ENCODE measurements at regions not wholly inside any gene's neighbourhood (a gene's known extent, or its start where the extent isn't known, plus 50 kb on each side); places are given as distances from the start of the nearest gene placed in this dataset.

GRCh38 chr6:12221856-12222255 lies 68.3 kb upstream of the EDN1 start:
- no peak for DNase-seq

DNA sequence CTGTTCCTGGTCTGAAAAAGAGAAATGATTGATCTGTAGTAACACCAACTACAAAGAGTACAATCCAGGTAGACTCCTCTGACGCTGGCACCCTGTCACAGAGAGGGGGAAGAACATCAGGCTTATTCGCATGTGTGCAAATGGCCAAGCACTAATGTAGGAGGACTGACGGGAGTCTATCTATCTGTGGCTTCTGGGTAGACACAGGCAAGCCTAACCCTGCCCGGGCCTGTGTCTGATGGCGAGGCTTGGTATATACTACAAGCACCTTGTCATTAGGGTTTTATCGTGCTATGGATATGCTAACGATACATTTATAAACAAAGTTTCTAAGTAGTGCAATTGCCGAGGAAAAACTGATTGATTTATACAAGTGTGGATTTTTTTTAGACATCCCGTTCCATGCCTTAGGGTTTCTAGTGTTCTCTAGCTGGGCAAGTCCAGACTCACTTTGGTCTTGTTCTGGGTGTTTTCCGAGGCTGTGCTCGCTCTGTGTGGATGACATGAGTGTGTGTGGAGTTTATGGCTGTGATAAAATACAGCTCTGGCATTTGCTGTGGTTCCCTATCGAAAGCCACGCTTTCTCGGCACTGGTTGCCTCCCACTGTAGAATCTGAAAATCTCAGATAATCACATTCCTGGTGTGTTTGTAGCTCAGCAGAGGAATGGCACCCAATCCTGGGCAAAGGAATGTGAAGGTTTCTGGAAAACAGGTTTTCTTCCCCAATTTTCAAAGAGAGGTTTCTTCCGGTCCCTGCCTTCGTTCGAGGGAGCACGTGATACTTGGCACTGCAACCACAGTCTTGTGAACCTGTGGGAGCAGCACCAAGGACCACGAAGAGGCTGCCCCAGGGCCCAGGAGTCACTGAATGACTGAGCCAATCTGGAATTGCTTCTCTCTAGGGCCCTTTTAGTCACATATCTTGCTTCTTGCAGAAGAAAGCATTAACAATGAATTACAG lies 67.5 kb upstream of the EDN1 start:
- no peak for DNase-seq

GRCh38 chr6:12223383-12223782 lies 66.8 kb upstream of the EDN1 start:
- no peak for DNase-seq

DNA sequence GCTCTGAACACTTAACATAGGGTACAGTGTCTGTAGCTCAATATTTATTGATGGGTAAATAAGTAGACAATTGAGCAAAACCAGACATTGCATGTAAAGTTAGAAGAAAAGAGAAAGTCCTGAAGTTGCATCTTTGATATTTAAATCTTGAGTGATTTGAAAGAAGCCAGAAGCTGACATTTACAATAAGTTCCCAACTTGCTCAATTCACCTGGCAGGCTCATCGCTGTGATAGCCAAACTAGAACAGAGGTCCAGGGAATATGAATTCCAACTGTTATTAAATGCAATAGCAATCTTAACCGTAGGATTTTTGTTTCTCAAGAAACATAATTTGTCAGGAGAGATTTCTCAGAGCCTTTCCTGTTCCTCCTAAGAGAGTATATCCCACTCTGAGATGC lies 65.9 kb upstream of the EDN1 start:
- DNase-seq, result no peak

GRCh38 chr6:12228447-12229146 lies 61.6 kb upstream of the EDN1 start:
- DNase-seq, result no peak

DNA sequence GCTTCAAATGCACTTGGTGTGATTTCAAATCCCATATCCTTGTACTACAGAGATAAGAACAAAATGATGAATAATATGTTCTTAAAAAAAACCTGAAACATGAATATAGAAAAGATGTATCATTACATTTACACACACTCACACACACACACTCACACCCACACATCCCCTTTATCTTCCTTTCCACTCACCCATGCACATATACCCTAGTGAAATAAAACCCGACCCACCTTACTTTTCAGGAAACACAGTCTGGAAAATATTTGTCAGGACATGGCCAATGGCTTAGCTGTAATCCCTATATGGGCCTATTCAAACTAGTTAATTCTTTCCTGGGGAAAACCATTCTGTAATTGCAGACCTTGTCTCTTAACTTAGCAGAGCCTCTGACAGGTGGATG lies 60.8 kb upstream of the EDN1 start:
- no peak for DNase-seq

GRCh38 chr6:12230523-12230922 lies 59.6 kb upstream of the EDN1 start:
- no peak for DNase-seq

DNA sequence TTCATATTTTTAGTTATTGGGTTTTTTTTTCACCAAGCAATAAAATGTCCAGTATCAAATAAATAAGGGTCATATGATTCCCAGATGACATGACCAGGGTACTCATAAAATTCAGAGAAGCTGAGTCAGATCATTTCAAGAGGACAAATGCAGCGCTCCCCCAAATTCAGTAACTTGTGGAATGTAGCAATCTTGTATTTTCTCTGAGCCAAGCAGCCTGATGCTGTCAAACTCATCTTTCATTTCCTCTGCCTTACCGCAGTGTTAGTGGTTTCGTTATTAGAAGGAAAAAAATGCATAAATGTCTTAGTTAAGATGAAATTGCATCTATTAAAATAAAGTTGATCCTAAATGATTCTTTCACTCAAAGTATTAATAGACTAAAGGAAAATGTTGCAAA lies 57.8 kb upstream of the EDN1 start:
- no peak for DNase-seq

- no peak for DNase-seq
These were observed 57.3 kb upstream of the EDN1 start for GRCh38 chr6:12232821-12233220.

DNA sequence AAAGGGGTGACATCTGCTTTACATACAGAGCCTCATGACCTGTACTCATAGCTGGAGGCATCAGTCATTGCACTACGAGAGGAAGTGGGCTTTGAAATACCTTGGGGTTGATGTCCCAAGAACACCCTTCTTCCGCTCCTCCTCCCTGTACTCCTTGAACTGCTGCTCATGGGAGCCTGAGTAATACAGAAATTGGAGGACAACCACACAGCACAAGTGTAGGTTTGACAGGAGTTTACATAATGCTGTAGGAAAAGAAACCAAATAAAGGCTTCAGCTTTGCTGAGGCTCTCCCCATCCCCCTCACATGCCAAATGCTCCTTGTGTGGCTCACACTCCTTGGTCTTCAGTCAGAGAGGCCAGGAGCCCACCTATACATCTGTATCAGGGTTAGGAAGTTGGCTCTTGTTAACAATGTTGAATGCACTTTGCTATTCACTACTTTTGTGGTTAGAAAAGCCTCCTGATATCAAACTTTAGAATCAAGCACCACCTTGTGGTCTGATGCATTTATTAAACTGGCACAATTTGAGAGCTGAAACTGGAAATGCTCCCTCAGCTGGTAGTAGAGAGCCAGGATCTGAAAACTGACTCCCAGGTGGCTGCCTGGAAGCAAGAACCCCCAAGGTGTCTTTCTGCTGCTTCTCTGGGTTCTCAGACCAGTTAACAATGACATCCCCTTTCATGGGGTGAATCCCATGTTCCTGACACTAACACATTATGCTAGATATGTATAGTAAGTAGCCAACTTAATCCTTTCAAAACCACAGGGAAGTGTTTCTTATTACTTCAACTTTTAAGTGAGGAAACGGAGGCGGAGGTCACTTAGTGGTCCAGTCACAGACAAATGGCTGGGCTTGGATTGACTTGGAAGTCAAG lies 56.2 kb upstream of the EDN1 start:
- peak; percentile 27 for DNase-seq

- DNase-seq, result no peak
These were observed 54.8 kb upstream of the EDN1 start for GRCh38 chr6:12235341-12235740.

DNA sequence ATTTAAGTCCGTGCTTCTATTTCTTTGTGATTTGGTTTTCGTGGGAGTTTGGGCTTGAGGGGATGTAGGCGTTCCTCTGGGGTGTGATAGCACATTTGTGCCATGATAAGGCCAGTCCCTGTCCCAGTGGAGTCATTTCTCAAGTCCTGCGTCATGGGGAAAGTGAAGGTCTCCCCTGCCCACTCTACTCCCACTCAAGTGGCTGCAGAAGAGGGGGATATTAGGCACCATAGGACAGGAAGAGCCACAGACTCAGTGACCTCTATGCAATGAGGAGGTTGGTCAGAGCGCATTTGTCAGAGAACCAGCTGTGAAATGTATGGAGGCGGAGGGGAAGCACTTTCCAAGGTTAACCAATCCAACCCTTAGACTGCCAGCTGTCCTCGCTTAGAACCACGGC lies 51.9 kb upstream of the EDN1 start:
- no peak for DNase-seq

Data from NCI-H446 treated with DMSO at 0.1 percent for 48 hours (cell line).